ENCODE measurements at regions not wholly inside any gene's neighbourhood (a gene's known extent, or its start where the extent isn't known, plus 50 kb on each side); places are given as distances from the start of the nearest gene placed in this dataset.

- TF ChIP-seq POLR2A (IDR thresholded peaks at IDR 0.05; ENCODE audit: low read depth, low read length) (no peak), CTCF (IDR thresholded peaks at IDR 0.05; ENCODE audit: extremely low read depth in 1 of 2, insufficient read depth in 1 of 2, low read depth in 1 of 2, low read length in 2 of 2) (no peak)
Observed at GRCh38 chr9:104286799-104287198, 192.7 kb downstream of the SMC2 start.

All from endothelial cell of umbilical vein (primary cell).